ENCODE measurements at regions not wholly inside any gene's neighbourhood (a gene's known extent, or its start where the extent isn't known, plus 50 kb on each side); places are given as distances from the start of the nearest gene placed in this dataset.
A peak's percentile ranks its signal among the peaks of the same experiment; 100 is the strongest.

- H2BK20ac ChIP-seq (ENCODE audit: low read depth, low read length, poor library complexity, severe bottlenecking): no peak overlapping the region
- no CpG with 5 or more reads among the region's 4 CpGs for WGBS (ENCODE audit: extremely low coverage, insufficient read length, low lambda C conversion rate)
- H3K79me2 ChIP-seq (ENCODE audit: insufficient read depth, low read length): no peaks in the 10 kb centered on the region
- H3K4me1 ChIP-seq (ENCODE audit: insufficient read depth, low read length): no peaks in the 10 kb centered on the region
- H3K36me3 Mint-ChIP-seq (ENCODE audit: insufficient read depth in 1 of 3, low read depth in 3 of 3): peaks cover 0 to 34% (median 5%) of the 10 kb centered on the region in 3 experiments; a peak in 3 of 7 replicates
- no peak overlapping the region for H3K18ac ChIP-seq (ENCODE audit: insufficient read length, low read depth, low read length)
- H3K9me3 Mint-ChIP-seq: peaks cover 85 to 86% of the 10 kb centered on the region in 2 experiments
- no peak overlapping the region for H4K8ac ChIP-seq (replicated peaks; ENCODE audit: insufficient read length, low read depth, low read length)
- no peak overlapping the region for H3K23ac ChIP-seq (ENCODE audit: insufficient read length, low read depth, low read length)
- H3K56ac ChIP-seq (ENCODE audit: insufficient read length, low read depth, low read length): no peak overlapping the region
- no peaks in the 10 kb centered on the region for H3K4me1 Mint-ChIP-seq
- no peak overlapping the region for H2BK15ac ChIP-seq (ENCODE audit: low read depth, low read length)
- H3K9me3 ChIP-seq (ENCODE audit: control insufficient read depth, low read depth, low read length): peaks cover 87% of the 10 kb centered on the region
- no peak overlapping the region for H3K27ac Mint-ChIP-seq
- H3K27me3 ChIP-seq (ENCODE audit: insufficient read depth, low read length): no peaks in the 10 kb centered on the region
- H2AFZ ChIP-seq (ENCODE audit: low read length): no peak overlapping the region
- H3T11ph ChIP-seq (ENCODE audit: low read length): no peak overlapping the region
- H3K4me3 Mint-ChIP-seq: no peak overlapping the region
- H2BK120ac ChIP-seq (ENCODE audit: low read depth, low read length, poor library complexity, severe bottlenecking): no peak overlapping the region
- H3K14ac ChIP-seq (ENCODE audit: insufficient read depth, low read length): no peak overlapping the region
- no peak overlapping the region for H4K5ac ChIP-seq (ENCODE audit: insufficient read length, low read depth, low read length)
- no peak overlapping the region for H2BK5ac ChIP-seq (ENCODE audit: insufficient read length, low read length)
- no peaks in the 10 kb centered on the region for H4K20me1 ChIP-seq (ENCODE audit: control insufficient read depth, insufficient read depth, insufficient read length)
- H3K79me1 ChIP-seq (ENCODE audit: insufficient read depth, low read depth, low read length, poor library complexity, severe bottlenecking): no peaks in the 10 kb centered on the region
- no peaks in the 10 kb centered on the region for H3K27me3 Mint-ChIP-seq (ENCODE audit: low read depth)
- TF ChIP-seq, protein P1, sequence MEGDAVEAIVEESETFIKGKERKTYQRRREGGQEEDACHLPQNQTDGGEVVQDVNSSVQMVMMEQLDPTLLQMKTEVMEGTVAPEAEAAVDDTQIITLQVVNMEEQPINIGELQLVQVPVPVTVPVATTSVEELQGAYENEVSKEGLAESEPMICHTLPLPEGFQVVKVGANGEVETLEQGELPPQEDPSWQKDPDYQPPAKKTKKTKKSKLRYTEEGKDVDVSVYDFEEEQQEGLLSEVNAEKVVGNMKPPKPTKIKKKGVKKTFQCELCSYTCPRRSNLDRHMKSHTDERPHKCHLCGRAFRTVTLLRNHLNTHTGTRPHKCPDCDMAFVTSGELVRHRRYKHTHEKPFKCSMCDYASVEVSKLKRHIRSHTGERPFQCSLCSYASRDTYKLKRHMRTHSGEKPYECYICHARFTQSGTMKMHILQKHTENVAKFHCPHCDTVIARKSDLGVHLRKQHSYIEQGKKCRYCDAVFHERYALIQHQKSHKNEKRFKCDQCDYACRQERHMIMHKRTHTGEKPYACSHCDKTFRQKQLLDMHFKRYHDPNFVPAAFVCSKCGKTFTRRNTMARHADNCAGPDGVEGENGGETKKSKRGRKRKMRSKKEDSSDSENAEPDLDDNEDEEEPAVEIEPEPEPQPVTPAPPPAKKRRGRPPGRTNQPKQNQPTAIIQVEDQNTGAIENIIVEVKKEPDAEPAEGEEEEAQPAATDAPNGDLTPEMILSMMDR (conservative IDR thresholded peaks at IDR 0.05): peak; percentile 58
- no peak overlapping the region for H3K4me2 ChIP-seq (ENCODE audit: insufficient read depth, insufficient read length, low read length)
- H3K4ac ChIP-seq (ENCODE audit: low read depth, low read length): no peak overlapping the region
- H3K27ac ChIP-seq (ENCODE audit: insufficient read length, low read depth, low read length): no peak overlapping the region
- no peak overlapping the region for H2BK12ac ChIP-seq (ENCODE audit: insufficient read length, low read depth, low read length)
- H4K91ac ChIP-seq (ENCODE audit: insufficient read length, low read depth, low read length): no peak overlapping the region
- H2AK5ac ChIP-seq (ENCODE audit: insufficient read length, low read length): no peak overlapping the region
- H3K23me2 ChIP-seq (ENCODE audit: insufficient read length, low read depth, low read length, poor library complexity, severe bottlenecking): no peaks in the 10 kb centered on the region
- no peak for DNase-seq
- H3K9ac ChIP-seq (ENCODE audit: extremely low read depth, insufficient read length, low read length): no peak overlapping the region
Observed at GRCh38 chr16:35431829-35432663, 1972.6 kb downstream of the TP53TG3F start.

Data from H9 (cell line).